HG03066 (cell line): ENCODE measurements at regions not wholly inside any gene's neighbourhood (a gene's known extent, or its start where the extent isn't known, plus 50 kb on each side); places are given as distances from the start of the nearest gene placed in this dataset.

ENCODE experiments used
- ATAC-seq: cut with Tn5 transposase; IDR thresholded peaks from one replicate; pipeline ENCODE4 v1.9.1; 2021; ENCODE audit warnings: low read depth; ENCODE audit not compliant: unreplicated experiment

DNA sequence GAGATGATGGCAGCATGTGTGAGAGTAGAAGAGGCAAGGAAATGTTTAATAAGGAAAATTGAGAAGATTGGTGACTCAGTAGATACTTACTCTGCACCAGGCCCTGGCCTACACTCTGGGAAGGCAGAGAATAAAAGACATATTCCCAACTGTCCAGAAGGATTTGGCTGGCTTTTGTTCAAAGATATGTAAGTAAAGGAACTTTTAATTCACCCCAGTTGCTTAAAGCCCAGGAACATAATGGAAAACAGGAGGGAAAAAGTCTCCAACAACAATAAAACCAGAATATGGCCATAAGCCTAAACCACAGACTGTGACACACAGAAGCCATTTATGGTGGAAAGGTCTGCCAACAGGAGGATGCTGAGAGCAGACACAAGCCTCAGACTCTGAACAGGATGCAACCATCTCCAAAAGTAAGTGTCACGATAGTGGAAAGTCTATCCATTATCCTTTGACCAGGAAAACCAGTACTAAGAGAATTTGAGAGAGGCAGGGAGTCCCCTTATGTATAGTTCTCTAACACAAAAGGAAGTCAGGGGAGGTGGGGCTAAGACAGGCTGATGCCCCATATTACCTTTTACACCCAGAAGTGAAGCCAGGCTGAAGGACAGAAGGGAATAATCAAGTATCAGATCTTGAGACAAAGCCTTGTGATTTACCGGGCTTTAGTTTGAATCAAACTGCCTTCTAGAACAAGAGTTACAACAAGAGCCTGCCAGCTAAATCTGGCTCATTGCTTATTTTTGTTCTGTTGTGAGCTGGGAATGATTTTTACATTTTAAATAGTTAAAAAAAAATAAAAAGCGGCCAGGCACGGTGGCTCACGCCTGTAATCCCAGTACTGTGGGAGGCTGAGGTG lies 169.5 kb upstream of the STARD13 start:
- no peak for ATAC-seq

DNA sequence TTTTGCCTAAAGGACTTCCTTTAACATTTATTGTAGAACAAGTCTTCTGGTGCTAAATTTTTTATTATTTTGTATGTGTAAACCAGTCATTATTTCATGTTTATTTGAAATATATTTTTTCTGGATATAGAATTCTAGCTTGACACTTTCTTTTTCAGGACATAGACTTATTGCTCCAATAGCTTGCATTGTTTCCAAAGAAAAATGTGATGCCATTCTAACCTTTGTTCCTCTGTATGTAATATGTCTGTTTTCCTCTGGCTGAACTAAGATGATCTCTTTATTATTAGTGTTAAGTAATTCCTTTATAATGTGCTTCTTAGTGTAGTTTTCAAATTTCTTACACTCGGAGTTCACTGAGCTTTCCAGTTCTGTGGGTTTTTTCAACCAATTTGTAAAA lies 174.1 kb upstream of the STARD13 start:
- no peak for ATAC-seq

GRCh38 chr13:33462109-33462508 lies 176.6 kb upstream of the STARD13 start:
- ATAC-seq, result no peak

DNA sequence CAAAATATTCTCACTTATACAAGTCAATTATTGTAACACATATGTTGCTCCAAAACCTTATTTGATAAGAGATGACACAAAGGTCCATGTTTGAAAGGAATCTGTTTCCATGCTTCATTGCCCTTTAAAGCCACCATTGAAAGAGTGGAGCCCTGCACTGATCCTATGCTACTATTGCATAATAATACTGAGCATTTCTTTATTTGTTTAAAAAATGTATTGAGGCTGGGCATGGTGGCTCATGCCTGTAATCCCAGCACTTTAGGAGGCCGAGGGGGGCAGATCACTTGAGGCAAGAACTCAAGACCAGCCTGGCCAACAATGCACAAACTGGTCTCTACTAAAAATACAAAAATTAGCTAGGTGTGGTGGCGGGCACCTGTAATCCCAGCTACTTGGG lies 178.8 kb upstream of the STARD13 start:
- no peak for ATAC-seq

DNA sequence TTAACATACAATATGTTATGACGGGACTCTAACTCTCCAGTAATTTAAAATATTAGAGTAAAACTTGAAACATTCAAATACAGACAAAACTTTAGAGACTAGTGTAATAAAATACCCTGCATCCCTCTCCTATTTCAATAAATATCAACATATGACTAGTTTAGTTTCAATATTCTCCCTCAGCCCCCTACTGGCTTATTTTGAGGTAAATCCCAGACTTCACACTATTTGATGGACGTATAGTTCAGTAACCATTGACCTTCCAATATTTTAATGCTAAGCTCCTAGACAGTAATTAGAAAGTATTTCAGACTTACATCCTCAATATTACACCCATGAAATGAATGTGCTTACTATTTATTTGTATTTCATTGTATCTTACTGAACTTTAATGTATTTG lies 180.7 kb upstream of the STARD13 start:
- no peak for ATAC-seq

GRCh38 chr13:33467556-33467955 lies 182.0 kb upstream of the STARD13 start:
- ATAC-seq, result no peak

DNA sequence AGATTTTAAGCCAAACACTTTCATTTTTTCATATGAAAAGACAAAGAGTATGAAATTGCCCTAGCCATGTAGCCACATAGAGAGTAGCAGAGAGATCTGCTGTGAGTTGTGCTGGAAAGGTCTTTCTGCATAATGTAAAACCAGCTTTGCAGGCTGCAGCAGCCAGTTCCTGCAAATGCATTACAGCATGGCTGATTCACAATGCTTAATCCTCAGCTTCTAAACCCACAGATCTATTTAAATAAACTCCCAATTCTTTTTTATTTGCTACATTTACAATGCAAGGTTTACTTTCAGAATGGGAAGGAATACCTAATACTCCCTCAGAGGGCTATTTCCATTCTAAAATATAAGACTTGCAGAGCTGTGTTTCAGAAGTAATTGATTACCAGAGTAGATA lies 185.6 kb upstream of the STARD13 start:
- no peak for ATAC-seq

DNA sequence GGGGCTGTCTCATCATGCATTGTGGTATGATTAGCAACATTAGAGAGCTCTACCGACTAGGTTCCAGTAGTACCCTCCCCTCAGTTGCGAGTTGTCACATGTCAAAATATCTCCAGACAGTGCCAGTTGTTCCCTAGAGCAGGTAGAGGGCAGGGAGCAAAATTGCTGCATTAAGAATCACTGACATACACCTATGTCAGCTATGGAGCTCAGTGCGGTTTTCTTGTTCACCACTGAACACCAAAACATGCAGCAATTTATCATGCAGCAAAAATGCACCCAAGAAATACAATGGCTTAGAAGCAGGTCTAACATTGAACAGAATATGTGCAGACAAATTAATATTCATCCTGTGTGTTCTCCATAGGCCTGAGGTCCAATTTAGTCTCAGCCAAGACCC lies 186.9 kb upstream of the STARD13 start:
- ATAC-seq, result no peak

GRCh38 chr13:33479105-33479504 lies 193.6 kb upstream of the STARD13 start:
- ATAC-seq, result no peak

GRCh38 chr13:33480561-33480960 lies 195.0 kb upstream of the STARD13 start:
- no peak for ATAC-seq

GRCh38 chr13:33483471-33483870 lies 197.9 kb upstream of the STARD13 start:
- no peak for ATAC-seq

- no peak for ATAC-seq
These were observed 199.7 kb upstream of the STARD13 start for GRCh38 chr13:33485247-33485646.

DNA sequence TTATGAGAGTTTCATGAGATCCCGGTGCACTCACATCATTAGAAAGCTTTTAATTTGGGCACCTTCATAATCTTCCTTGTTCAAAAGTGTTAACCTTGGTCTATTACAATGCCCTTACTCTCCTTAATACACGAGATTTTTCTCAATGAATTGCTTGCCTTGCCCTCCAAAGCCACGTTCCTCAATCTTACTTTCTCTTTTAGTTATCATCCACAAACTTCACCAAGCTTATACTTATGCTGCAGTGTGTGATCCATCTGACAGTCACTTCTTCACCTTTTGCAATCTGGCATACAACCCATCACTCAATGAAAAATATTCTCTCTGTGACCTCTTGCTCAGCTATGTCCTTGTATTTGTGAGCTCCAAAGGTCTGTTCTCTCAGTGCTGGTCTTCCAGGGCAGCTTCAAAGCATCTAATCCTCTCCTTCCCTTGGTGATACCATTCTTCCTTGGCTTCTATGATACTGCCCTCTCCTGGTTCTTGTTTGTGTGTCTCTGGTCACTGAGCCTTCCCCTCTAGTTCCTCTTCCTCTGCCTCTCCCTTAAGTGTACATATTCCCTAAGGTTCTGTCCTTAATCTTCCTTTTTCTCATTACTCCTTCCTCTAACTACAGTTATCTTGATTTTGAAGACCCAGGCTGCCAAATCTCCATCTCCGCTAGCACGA lies 202.2 kb upstream of the STARD13 start:
- ATAC-seq, result no peak

- no peak for ATAC-seq
These were observed 204.0 kb upstream of the STARD13 start for GRCh38 chr13:33489563-33489962.

GRCh38 chr13:33490461-33491327 lies 205.1 kb upstream of the STARD13 start:
- ATAC-seq, result no peak

DNA sequence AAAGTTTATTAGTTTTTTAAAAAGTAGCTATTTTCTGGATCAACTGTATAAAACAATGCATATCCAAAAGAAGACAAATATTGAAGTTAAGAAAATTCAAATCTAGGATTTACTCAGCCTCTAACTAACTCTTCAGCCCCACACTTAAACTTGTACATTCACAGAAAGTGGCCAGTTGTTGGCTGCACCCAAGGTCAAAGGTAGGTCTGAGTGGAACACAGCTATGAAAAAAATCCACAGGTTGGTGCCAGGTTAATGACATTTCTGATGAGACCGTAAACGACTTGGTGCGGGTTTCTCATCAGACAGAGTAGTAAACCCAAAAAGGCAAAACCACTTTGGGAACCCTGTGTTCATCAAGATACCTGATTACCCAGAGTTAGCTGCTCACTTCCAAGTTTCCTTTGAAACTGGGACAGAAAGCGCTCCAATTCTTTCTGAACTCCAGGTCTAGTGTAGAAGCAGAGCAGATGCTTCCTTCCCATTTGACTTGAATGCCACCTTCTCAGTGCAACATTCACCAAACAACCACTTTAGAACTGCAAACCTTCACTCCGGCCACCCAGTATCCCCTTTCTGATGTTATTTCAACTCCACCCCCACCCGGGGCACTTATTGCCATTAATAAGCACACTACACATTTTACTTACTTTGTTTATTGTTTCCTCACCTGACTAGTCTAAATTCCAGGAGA lies 208.3 kb upstream of the STARD13 start:
- no peak for ATAC-seq

DNA sequence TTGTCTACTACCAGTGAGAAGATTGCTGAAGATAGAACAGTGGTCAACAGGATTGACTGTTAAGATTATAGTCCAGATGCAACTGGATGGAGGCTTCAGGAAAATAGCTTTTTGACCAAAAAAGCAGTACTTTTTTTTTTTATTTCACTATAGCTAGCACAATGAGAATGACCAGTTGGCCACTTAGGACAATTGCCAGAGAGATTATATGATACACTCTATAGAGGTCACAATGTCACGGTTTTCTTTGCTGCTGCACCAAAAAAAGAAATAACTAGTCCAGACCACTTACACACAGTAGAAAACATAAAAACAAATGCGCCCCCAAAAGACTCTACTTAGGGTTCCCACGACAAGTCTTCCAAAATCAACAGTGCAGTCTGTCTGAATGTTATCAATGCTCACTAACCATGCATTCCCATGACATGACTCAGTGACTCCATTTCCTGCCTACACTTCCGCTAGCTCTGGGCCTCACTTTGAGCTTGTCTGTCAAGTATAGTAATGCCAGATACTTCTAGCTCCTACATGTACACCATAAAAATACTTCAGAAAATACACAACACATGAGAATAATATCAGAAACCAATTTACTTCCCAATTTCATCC lies 209.1 kb upstream of the STARD13 start:
- ATAC-seq, result no peak

DNA sequence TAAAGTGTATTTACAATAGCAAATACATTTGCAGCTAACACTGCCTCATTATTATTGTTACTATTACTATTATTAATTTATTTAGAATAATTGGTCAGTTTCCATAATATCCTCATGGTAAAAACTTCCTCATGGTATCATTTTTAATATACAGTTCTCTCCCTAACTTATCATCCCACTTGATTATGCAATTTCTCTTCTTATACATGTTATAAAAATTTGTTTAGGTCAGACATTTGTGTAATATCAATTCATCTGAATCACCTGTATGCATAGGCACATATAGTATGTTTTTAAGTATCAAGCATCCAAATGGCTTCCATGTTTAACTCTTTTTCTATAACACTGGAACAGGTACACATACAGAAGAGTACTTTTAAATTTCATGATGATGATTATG lies 210.8 kb upstream of the STARD13 start:
- no peak for ATAC-seq

DNA sequence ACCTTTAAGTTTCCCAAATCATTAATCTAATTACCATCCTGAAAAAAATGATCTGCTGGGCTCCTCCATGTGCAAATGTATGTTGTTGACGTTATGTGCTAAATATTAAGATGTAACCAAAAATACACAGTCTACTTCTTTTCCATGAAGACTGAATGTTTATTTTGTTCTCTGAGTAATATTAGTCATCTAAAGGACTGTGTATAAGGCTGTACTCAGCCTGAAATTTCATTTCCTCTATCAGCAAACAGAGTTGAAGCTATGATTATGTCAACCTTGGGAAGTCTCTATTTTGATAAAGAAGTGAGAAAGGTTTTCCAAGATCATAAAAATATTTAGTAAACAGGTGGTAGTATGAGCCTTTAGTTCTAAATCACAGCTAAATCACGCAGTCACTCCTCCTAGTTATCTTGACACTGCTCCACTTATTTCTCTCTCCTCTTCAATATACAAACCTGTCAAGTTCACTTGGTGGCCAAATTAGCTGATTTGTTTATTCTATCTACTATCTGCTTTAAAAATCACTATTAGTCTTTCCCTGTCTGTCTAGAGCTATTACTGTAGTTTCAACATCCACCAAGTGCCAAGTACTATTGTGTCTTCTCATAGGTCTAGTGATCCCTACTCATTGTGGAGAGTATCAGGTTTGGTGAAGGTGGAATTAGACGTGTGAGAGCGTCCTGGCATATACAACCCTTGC lies 211.7 kb upstream of the STARD13 start:
- no peak for ATAC-seq

DNA sequence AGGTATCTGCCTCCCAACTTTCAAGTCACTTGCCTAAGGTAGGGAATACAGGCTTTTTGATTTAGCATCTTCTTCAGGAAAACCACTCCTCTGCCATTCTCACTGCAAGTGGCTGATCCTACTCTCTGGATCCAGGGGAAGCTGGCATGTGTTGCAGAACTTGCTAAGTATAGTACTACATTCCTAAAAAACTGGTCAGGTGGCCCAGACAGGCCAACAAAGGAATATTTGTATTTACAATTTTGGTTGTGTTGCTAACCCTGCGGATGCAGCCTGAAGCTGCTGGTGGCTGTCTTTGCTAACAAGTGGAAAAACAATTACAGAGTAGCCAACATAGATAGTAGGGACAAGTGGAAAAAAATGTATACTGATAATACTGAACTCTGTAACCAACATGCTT lies 222.5 kb upstream of the STARD13 start:
- no peak for ATAC-seq
